SK-N-SH treated with all-trans-retinoic acid at 6 μM for 48 hours (cell line): ENCODE measurements at regions not wholly inside any gene's neighbourhood (a gene's known extent, or its start where the extent isn't known, plus 50 kb on each side); places are given as distances from the start of the nearest gene placed in this dataset.

ENCODE experiments used
- ATAC-seq: fragments of 200-7000 bp; cut with Tn5 transposase; 3 replicates; pipeline ENCODE4 v1.9.1; 2020; ENCODE audit warnings: mild to moderate bottlenecking, moderate library complexity
- ARNTL ChIP-seq: fragments of 450-650 bp; formaldehyde crosslinking; IDR thresholded peaks from 2 replicates; pipeline ENCODE4 v1.5.0; 2020; ENCODE audit warnings: low read depth, mild to moderate bottlenecking, moderate library complexity, borderline replicate concordance
- CSDC2 ChIP-seq: fragments of 250-450 bp; sonication (Bioruptor Pico); IDR thresholded peaks from 2 replicates; pipeline ENCODE4 v1.5.0; 2020; ENCODE audit warnings: mild to moderate bottlenecking, moderate library complexity
- CSRNP3 ChIP-seq: fragments of 250-450 bp; sonication (Bioruptor Pico); IDR thresholded peaks from 2 replicates; pipeline ENCODE4 v1.5.1; 2021; ENCODE audit warnings: mild to moderate bottlenecking, moderate library complexity
- ESRRG ChIP-seq: fragments of 250-450 bp; sonication (Bioruptor Pico); IDR thresholded peaks from 2 replicates; pipeline ENCODE4 v1.6.1; 2021; ENCODE audit warnings: mild to moderate bottlenecking
- GLIS3 ChIP-seq: fragments of 250-450 bp; sonication (Bioruptor Pico); IDR thresholded peaks from 2 replicates; pipeline ENCODE4 v1.5.0; 2020; ENCODE audit warnings: mild to moderate bottlenecking, moderate library complexity
- ISL1 ChIP-seq: fragments of 250-450 bp; sonication (Bioruptor Pico); IDR thresholded peaks from 2 replicates; pipeline ENCODE4 v2.1.2; 2022; ENCODE audit warnings: mild to moderate bottlenecking, moderate library complexity
- OSR1 ChIP-seq: fragments of 250-450 bp; sonication (Bioruptor Pico); IDR thresholded peaks from 2 replicates; pipeline ENCODE4 v1.8.0; 2022; ENCODE audit warnings: moderate library complexity, mild to moderate bottlenecking, inconsistent platforms
- PATZ1 ChIP-seq: fragments of 250-450 bp; sonication (Bioruptor Pico); IDR thresholded peaks from 2 replicates; pipeline ENCODE4 v1.8.0; 2020; ENCODE audit warnings: mild to moderate bottlenecking, moderate library complexity, borderline replicate concordance
- POU6F1 ChIP-seq: fragments of 250-450 bp; sonication (Bioruptor Pico); IDR thresholded peaks from 2 replicates; pipeline ENCODE4 v1.8.0; 2021; ENCODE audit warnings: low read depth, mild to moderate bottlenecking, moderate library complexity, borderline replicate concordance
- RARB ChIP-seq: fragments of 250-450 bp; sonication (Bioruptor Pico); IDR thresholded peaks from 2 replicates; pipeline ENCODE4 v1.8.0; 2021; ENCODE audit warnings: mild to moderate bottlenecking, moderate library complexity
- SNAI2 ChIP-seq: fragments of 250-450 bp; sonication (Bioruptor Pico); IDR thresholded peaks from 2 replicates; pipeline ENCODE4 v1.5.0; 2020; ENCODE audit warnings: mild to moderate bottlenecking, moderate library complexity
- TOX ChIP-seq: fragments of 250-450 bp; sonication (Bioruptor Pico); IDR thresholded peaks from 2 replicates; pipeline ENCODE4 v1.8.0; 2021; ENCODE audit warnings: mild to moderate bottlenecking, moderate library complexity, borderline replicate concordance
- TSHZ2 ChIP-seq: fragments of 250-450 bp; sonication (Bioruptor Pico); IDR thresholded peaks from 2 replicates; pipeline ENCODE4 v1.5.0; 2020; ENCODE audit warnings: mild to moderate bottlenecking, moderate library complexity
- ZC3H10 ChIP-seq: fragments of 250-450 bp; sonication (Bioruptor Pico); IDR thresholded peaks from 2 replicates; pipeline ENCODE4 v1.5.1; 2021; ENCODE audit warnings: mild to moderate bottlenecking, moderate library complexity
- ZFP3 ChIP-seq: fragments of 250-450 bp; sonication (Bioruptor Pico); IDR thresholded peaks from 2 replicates; pipeline ENCODE4 v1.5.0; 2020; ENCODE audit warnings: mild to moderate bottlenecking, moderate library complexity
- ZFP30 ChIP-seq: fragments of 450-650 bp; formaldehyde crosslinking; IDR thresholded peaks from 2 replicates; pipeline ENCODE4 v1.5.0; 2022; ENCODE audit warnings: mild to moderate bottlenecking, moderate library complexity
- ZNF70 ChIP-seq: fragments of 450-650 bp; formaldehyde crosslinking; IDR thresholded peaks from 2 replicates; pipeline ENCODE4 v1.5.0; 2020; ENCODE audit warnings: mild to moderate bottlenecking, moderate library complexity
- TF ChIP-seq, protein P1 (sequence below): fragments of 250-450 bp; sonication (Bioruptor Pico); IDR thresholded peaks from 2 replicates; pipeline ENCODE4 v1.5.1; 2020; ENCODE audit warnings: low read depth, mild to moderate bottlenecking, moderate library complexity

GRCh38 chr19:30309176-30309575, 63.0 kb upstream of the ZNF536 start (continued):
- no peak for TF ChIP-seq POU6F1 (CRISPR knock-in tag)
- TF ChIP-seq, protein P1, sequence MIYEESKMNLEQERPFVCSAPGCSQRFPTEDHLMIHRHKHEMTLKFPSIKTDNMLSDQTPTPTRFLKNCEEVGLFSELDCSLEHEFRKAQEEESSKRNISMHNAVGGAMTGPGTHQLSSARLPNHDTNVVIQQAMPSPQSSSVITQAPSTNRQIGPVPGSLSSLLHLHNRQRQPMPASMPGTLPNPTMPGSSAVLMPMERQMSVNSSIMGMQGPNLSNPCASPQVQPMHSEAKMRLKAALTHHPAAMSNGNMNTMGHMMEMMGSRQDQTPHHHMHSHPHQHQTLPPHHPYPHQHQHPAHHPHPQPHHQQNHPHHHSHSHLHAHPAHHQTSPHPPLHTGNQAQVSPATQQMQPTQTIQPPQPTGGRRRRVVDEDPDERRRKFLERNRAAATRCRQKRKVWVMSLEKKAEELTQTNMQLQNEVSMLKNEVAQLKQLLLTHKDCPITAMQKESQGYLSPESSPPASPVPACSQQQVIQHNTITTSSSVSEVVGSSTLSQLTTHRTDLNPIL (CRISPR knock-in tag), result no peak
- TF ChIP-seq TOX (CRISPR knock-in tag), result no peak
- no peak for TF ChIP-seq SNAI2 (CRISPR knock-in tag)
- no peak for TF ChIP-seq ESRRG
- no peak for TF ChIP-seq ZFP3 (CRISPR knock-in tag)

- ATAC-seq, result no peak
- TF ChIP-seq PATZ1 (CRISPR knock-in tag), result no peak
- no peak for TF ChIP-seq GLIS3
- no peak for TF ChIP-seq ARNTL (CRISPR knock-in tag)
- TF ChIP-seq RARB (CRISPR knock-in tag), result no peak
- TF ChIP-seq, all 23 proteins: peak for 0
These were observed 62.1 kb upstream of the ZNF536 start for GRCh38 chr19:30309905-30310601.

DNA sequence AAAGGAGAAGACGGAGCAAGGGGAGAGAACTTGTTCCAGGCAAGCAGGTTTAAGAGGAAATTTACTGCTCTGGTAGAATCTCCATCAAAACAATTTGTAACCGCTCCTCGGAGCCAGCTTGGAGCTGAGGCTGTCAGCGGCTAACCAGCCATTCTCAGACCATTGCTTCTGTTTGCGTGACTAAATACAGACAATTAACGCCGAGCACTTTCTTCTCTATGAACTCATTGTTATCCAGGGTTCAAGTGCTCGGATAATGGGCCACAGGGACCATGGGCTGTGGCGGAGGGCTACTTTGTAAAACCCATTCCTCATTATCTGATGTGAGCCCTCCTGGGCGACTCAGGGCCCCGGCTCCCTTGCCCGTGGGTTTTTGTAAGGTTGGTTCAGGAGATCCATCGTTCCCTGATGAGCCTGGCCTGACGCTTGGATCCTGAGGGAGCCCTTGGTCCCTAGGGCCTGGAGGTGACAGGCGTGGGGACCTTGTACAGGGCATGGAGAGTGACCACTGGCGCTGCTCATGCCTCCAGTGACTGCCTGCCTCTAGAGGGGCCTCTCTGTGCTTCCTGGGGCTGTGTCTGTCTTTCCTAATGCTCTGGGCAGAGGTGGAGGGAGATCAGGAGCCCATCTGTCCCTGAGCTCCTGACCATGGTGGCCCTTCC, 61.5 kb upstream of the ZNF536 start:
- no peak for ATAC-seq
- no peak for TF ChIP-seq ZNF70
- no peak for TF ChIP-seq OSR1 (CRISPR knock-in tag)
- no peak for TF ChIP-seq GLIS3
- TF ChIP-seq, protein P1 (CRISPR knock-in tag), result no peak
- TF ChIP-seq CSDC2 (CRISPR knock-in tag), result no peak
- no peak for TF ChIP-seq POU6F1 (CRISPR knock-in tag)
- TF ChIP-seq SNAI2 (CRISPR knock-in tag), result no peak
- no peak for TF ChIP-seq PATZ1 (CRISPR knock-in tag)
- no peak for TF ChIP-seq CSRNP3 (CRISPR knock-in tag)
- no peak for TF ChIP-seq ZFP30 (CRISPR knock-in tag)
- no peak for TF ChIP-seq ZC3H10 (CRISPR knock-in tag)
- TF ChIP-seq ISL1 (CRISPR knock-in tag), result no peak
- TF ChIP-seq TSHZ2 (CRISPR knock-in tag), result no peak
- TF ChIP-seq, all 23 proteins: peak for 0
